ENCODE measurements at regions not wholly inside any gene's neighbourhood (a gene's known extent, or its start where the extent isn't known, plus 50 kb on each side); places are given as distances from the start of the nearest gene placed in this dataset.

DNA sequence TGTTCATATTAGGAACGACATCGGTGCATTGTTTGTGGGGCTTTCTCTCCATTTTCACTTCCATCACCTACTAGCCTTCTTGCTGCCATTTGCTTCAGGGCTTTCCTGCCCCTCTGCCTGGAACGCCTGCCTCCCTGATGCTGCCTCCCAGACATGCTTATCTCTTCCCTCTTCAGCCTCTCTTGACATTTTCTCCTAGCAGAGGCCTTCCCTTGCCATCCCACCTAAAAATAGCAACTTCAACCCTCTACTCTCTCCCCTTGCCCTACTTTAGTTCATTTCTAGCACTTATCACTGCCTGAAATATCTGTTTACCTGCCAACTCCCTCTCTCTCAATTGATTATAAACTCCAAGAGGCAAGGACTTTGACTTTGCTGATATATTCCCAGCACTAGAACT is 210.3 kb downstream of the SP3 start:
- TF ChIP-seq, protein P1, sequence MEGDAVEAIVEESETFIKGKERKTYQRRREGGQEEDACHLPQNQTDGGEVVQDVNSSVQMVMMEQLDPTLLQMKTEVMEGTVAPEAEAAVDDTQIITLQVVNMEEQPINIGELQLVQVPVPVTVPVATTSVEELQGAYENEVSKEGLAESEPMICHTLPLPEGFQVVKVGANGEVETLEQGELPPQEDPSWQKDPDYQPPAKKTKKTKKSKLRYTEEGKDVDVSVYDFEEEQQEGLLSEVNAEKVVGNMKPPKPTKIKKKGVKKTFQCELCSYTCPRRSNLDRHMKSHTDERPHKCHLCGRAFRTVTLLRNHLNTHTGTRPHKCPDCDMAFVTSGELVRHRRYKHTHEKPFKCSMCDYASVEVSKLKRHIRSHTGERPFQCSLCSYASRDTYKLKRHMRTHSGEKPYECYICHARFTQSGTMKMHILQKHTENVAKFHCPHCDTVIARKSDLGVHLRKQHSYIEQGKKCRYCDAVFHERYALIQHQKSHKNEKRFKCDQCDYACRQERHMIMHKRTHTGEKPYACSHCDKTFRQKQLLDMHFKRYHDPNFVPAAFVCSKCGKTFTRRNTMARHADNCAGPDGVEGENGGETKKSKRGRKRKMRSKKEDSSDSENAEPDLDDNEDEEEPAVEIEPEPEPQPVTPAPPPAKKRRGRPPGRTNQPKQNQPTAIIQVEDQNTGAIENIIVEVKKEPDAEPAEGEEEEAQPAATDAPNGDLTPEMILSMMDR (IDR thresholded peaks at IDR 0.05), result no peak
- no peak for TF ChIP-seq POLR2AphosphoS5 (IDR thresholded peaks at IDR 0.05; ENCODE audit: insufficient read depth in 1 of 2, low read depth in 1 of 2)

Measured in vagina (tissue), 2 donors.